Prostate gland (tissue), 2 donors: ENCODE measurements at regions not wholly inside any gene's neighbourhood (a gene's known extent, or its start where the extent isn't known, plus 50 kb on each side); places are given as distances from the start of the nearest gene placed in this dataset.

Experiments
- DNase-seq: peaks from one replicate; pipeline ENCODE4 v3.0.0-alpha.2; 2019; ENCODE audit warnings: low spot score
- H3K27ac ChIP-seq, 2 donors: fragments of 200-600 bp; sonication (generic); 2 replicates each; pipeline ENCODE4 v1.5.1; 2017 to 2019
- H3K27me3 ChIP-seq: fragments of 200-600 bp; sonication (generic); replicated peaks from 2 replicates; pipeline ENCODE4 v1.5.1; 2019; ENCODE audit not compliant: insufficient read depth
- H3K36me3 ChIP-seq, 2 donors: fragments of 200-600 bp; sonication (generic); 1 replicate in 1 of 2; 2 replicates in 1 of 2; pipeline versions ENCODE4 v1.5.1 to v1.8.1; 2017 to 2019
- H3K4me1 ChIP-seq: fragments of 200-600 bp; sonication (generic); replicated peaks from 2 replicates; pipeline ENCODE4 v1.5.1; 2019
- H3K4me3 ChIP-seq, 2 donors: fragments of 200-600 bp; sonication (generic); 2 replicates each; pipeline ENCODE4 v1.5.1; 2017 to 2019
- H3K9me3 ChIP-seq: fragments of 200-600 bp; sonication (generic); 2 replicates; pipeline ENCODE4 v1.5.1; 2017
- CTCF ChIP-seq, 4 experiments: fragments of 200-600 bp in 2 of 4; fragments of 450-650 bp in 2 of 4; sonication (generic) in 2 of 4; IDR thresholded peaks; 1 replicate in 3 of 4; 2 replicates in 1 of 4; pipeline ENCODE4 v1.5.1; 2016 to 2019; ENCODE audit warnings: antibody characterized with exemption in 4 of 4, mild to moderate bottlenecking in 2 of 4, moderate library complexity in 2 of 4
- POLR2A ChIP-seq: fragments of 450-650 bp; IDR thresholded peaks from one replicate; pipeline ENCODE4 v1.6.1; 2016; ENCODE audit warnings: antibody characterized with exemption, mild to moderate bottlenecking
- POLR2AphosphoS5 ChIP-seq: sonication (generic); formaldehyde crosslinking; IDR thresholded peaks from one replicate; pipeline ENCODE4 v1.6.1; 2017; ENCODE audit warnings: antibody characterized with exemption
- WGBS: methylation state at CpG from one replicate; pipeline ENCODE4 v1.1.5; 2018; 5-methylcytosine and 5-hydroxymethylcytosine counted together
- intact Hi-C: fragments of 100-400 bp; cut with DNase I; formaldehyde crosslinking; loops from one replicate; pipeline ENCODE4 v1.14.2; 2022

- DNase-seq: no peak
- no peak for TF ChIP-seq POLR2A
- TF ChIP-seq POLR2AphosphoS5: no peak
- TF ChIP-seq CTCF (IDR thresholded peaks at IDR 0.05): no peak
- 61% methylated on average over 19 of the region's 19 CpGs for WGBS
- intact Hi-C loops: no loop called here
- Histone ChIP-seq H3K36me3 (no peaks in the 10 kb centered on the region), H3K4me3 (no peak overlapping the region), H3K4me1 (no peaks in the 10 kb centered on the region), H3K27me3 (peaks cover 7% of the 10 kb centered on the region), H3K9me3 (no peaks in the 10 kb centered on the region), H3K27ac (no peak overlapping the region)
Observed at GRCh38 chr17:36885153-36885735, 52.0 kb upstream of the LHX1 start.

GRCh38 chr17:36885771-36886377 lies 51.4 kb upstream of the LHX1 start:
- TF ChIP-seq CTCF (IDR thresholded peaks at IDR 0.05): no peak
- TF ChIP-seq POLR2AphosphoS5: no peak
- no peak for TF ChIP-seq POLR2A
- no peak overlapping the region for H3K4me3 ChIP-seq
- H3K36me3 ChIP-seq: no peaks in the 10 kb centered on the region
- intact Hi-C loops: no loop called here
- WGBS: 86% methylated on average over 21 of the region's 21 CpGs
- DNase-seq: no peak
- no peaks in the 10 kb centered on the region for H3K9me3 ChIP-seq
- no peaks in the 10 kb centered on the region for H3K4me1 ChIP-seq
- H3K27ac ChIP-seq: no peak overlapping the region
- H3K27me3 ChIP-seq: peaks cover 7% of the 10 kb centered on the region
